H1 (cell line): ENCODE measurements at regions not wholly inside any gene's neighbourhood (a gene's known extent, or its start where the extent isn't known, plus 50 kb on each side); places are given as distances from the start of the nearest gene placed in this dataset.

Experiments
- CTCF ChIA-PET: fragments of 300-600 bp; sonication (Branson Sonifier 250); formaldehyde crosslinking; loops from one replicate; lab custom pipeline; 2021; ENCODE audit not compliant: partially characterized antibody; lab: Charles Lee
- POLR2A ChIA-PET: fragments of 300-600 bp; sonication (Branson Sonifier 250); formaldehyde crosslinking; loops from one replicate; lab custom pipeline; 2021; ENCODE audit warnings: inconsistent platforms; ENCODE audit not compliant: partially characterized antibody; lab: Charles Lee
- DNase-seq, 2 experiments: peaks; one replicate each; pipeline versions ENCODE4 v3.0.0 to v3.0.0-alpha.2; 2010 to 2022; ENCODE audit warnings: low spot score in 2 of 2, low read depth in 1 of 2, mixed read lengths in 1 of 2
- FAIRE-seq: peaks from 2 replicates; lab custom pipeline; 2011; peaks lifted over from hg19 to GRCh38; lab: Jason Lieb, UNC
- H2AFZ ChIP-seq: 2 replicates; pipeline ENCODE4 v1.8.1; 2012; ENCODE audit warnings: low read length, inconsistent platforms
- H2AK5ac ChIP-seq: 2 replicates; pipeline ENCODE4 v1.6.1; 2013; ENCODE audit warnings: low read depth, low read length
- H2BK120ac ChIP-seq: replicated peaks from 2 replicates; pipeline ENCODE3; 2013; ENCODE audit warnings: low read depth, low read length, inconsistent platforms
- H2BK12ac ChIP-seq: 2 replicates; pipeline ENCODE4 v1.6.1; 2013; ENCODE audit warnings: low read depth, low read length
- H2BK15ac ChIP-seq: 2 replicates; pipeline ENCODE4 v1.6.1; 2013; ENCODE audit warnings: low read length
- H2BK20ac ChIP-seq: 2 replicates; pipeline ENCODE4 v1.6.1; 2013; ENCODE audit warnings: low read length
- H2BK5ac ChIP-seq: 2 replicates; pipeline ENCODE4 v1.6.1; 2013; ENCODE audit warnings: low read depth, low read length
- H3K14ac ChIP-seq: 2 replicates; pipeline ENCODE4 v1.6.1; 2013; ENCODE audit warnings: inconsistent platforms; ENCODE audit not compliant: insufficient read length
- H3K18ac ChIP-seq: 2 replicates; pipeline ENCODE4 v1.6.1; 2013; ENCODE audit warnings: low read length; ENCODE audit errors: extremely low read depth
- H3K23ac ChIP-seq: 2 replicates; pipeline ENCODE4 v1.6.1; 2013; ENCODE audit warnings: inconsistent platforms; ENCODE audit not compliant: insufficient read length
- H3K23me2 ChIP-seq: 2 replicates; pipeline ENCODE4 v1.6.1; 2013; ENCODE audit warnings: low read depth, low read length
- H3K27ac ChIP-seq: 2 replicates; pipeline ENCODE4 v1.6.1; 2011; ENCODE audit warnings: low read depth, low read length, inconsistent platforms
- H3K27me3 ChIP-seq, 4 experiments: replicated peaks in 1 of 4; 1 replicate in 1 of 4; 2 replicates in 3 of 4; pipeline versions ENCODE4 v1.6.1 to v1.8.1; 2011 to 2013; ENCODE audit warnings: low read length in 3 of 4, mild to moderate bottlenecking in 3 of 4, inconsistent platforms in 2 of 4, mixed read lengths in 2 of 4, moderate library complexity in 1 of 4; ENCODE audit not compliant: control insufficient read depth in 3 of 4, insufficient read depth in 3 of 4; ENCODE audit errors: extremely low read depth in 1 of 4
- H3K36me3 ChIP-seq, 4 experiments: 2 replicates each; pipeline versions ENCODE4 v1.6.1 to v1.8.1; 2011 to 2013; ENCODE audit warnings: mild to moderate bottlenecking in 4 of 4, low read length in 3 of 4, moderate library complexity in 2 of 4, control low read depth in 1 of 4, inconsistent platforms in 1 of 4; ENCODE audit not compliant: insufficient read depth in 4 of 4, control insufficient read depth in 2 of 4
- H3K4ac ChIP-seq: replicated peaks from 2 replicates; pipeline ENCODE3; 2013; ENCODE audit warnings: low read length, low read depth, mixed read lengths, inconsistent platforms; ENCODE audit not compliant: insufficient read length
- H3K4me1 ChIP-seq, 4 experiments: replicated peaks in 1 of 4; 1 replicate in 1 of 4; 2 replicates in 3 of 4; pipeline versions ENCODE4 v1.6.1 to v1.8.1; 2011 to 2013; ENCODE audit warnings: low read length in 3 of 4, inconsistent platforms in 2 of 4, mixed read lengths in 1 of 4; ENCODE audit not compliant: insufficient read depth in 4 of 4, control insufficient read depth in 3 of 4
- H3K4me2 ChIP-seq, 2 experiments: 2 replicates each; pipeline versions ENCODE4 v1.6.1 to v1.8.1; 2011 to 2013; ENCODE audit warnings: low read depth in 2 of 2, low read length in 2 of 2, control low read depth in 1 of 2, inconsistent platforms in 1 of 2, mild to moderate bottlenecking in 1 of 2; ENCODE audit not compliant: insufficient read depth in 1 of 2
- H3K4me3 ChIP-seq, 4 experiments: fragments of 200-600, 300-600 bp in 1 of 4; sonication (generic), shearing (Covaris generic), sonication (Bioruptor Twin) in 1 of 4; 2 replicates each; pipeline versions ENCODE4 v1.5.1 to v1.8.1; 2011 to 2016; ENCODE audit warnings: low read length in 4 of 4, low read depth in 3 of 4, control low read depth in 2 of 4, inconsistent platforms in 2 of 4, mild to moderate bottlenecking in 2 of 4, mixed read lengths in 1 of 4, moderate library complexity in 1 of 4; ENCODE audit not compliant: insufficient read depth in 2 of 4; ENCODE audit errors: extremely low read depth in 1 of 4
- H3K56ac ChIP-seq: replicated peaks from 2 replicates; pipeline ENCODE3; 2013; ENCODE audit warnings: low read depth, mild to moderate bottlenecking, mixed read lengths, low read length, inconsistent platforms; ENCODE audit not compliant: insufficient read length
- H3K79me1 ChIP-seq: 2 replicates; pipeline ENCODE4 v1.6.1; 2013; ENCODE audit warnings: low read depth, low read length, control low read depth
- H3K79me2 ChIP-seq, 2 experiments: 2 replicates each; pipeline versions ENCODE4 v1.6.1 to v1.8.1; 2012 to 2013; ENCODE audit warnings: low read length in 2 of 2, mild to moderate bottlenecking in 2 of 2, inconsistent platforms in 1 of 2; ENCODE audit not compliant: insufficient read depth in 2 of 2, control insufficient read depth in 1 of 2
- H3K9ac ChIP-seq, 4 experiments: replicated peaks in 1 of 4; 1 replicate in 1 of 4; 2 replicates in 3 of 4; pipeline versions ENCODE4 v1.6.1 to v1.8.1; 2011 to 2013; ENCODE audit warnings: low read depth in 3 of 4, low read length in 3 of 4, control low read depth in 2 of 4, mild to moderate bottlenecking in 2 of 4, moderate library complexity in 2 of 4, inconsistent platforms in 1 of 4; ENCODE audit errors: extremely low read depth in 1 of 4
- H3K9me3 ChIP-seq, 2 experiments: 2 replicates each; pipeline versions ENCODE4 v1.6.1 to v1.8.1; 2012 to 2013; ENCODE audit warnings: mild to moderate bottlenecking in 2 of 2, moderate library complexity in 2 of 2, control low read depth in 1 of 2, inconsistent platforms in 1 of 2, low read depth in 1 of 2, low read length in 1 of 2, mixed read lengths in 1 of 2; ENCODE audit not compliant: insufficient read depth in 2 of 2
- H4K20me1 ChIP-seq, 2 experiments: replicated peaks in 1 of 2; 2 replicates each; pipeline versions ENCODE3 to v1.8.1; 2011 to 2013; ENCODE audit warnings: inconsistent platforms in 2 of 2, low read length in 2 of 2, mild to moderate bottlenecking in 1 of 2; ENCODE audit not compliant: insufficient read depth in 2 of 2, control insufficient read depth in 1 of 2
- H4K5ac ChIP-seq: 2 replicates; pipeline ENCODE4 v1.6.1; 2013; ENCODE audit warnings: low read length, low read depth, mixed read lengths, inconsistent platforms; ENCODE audit not compliant: insufficient read length
- H4K8ac ChIP-seq: 2 replicates; pipeline ENCODE4 v1.8.0; 2013; ENCODE audit warnings: mild to moderate bottlenecking, moderate library complexity, low read length, inconsistent platforms; ENCODE audit not compliant: insufficient read depth; ENCODE audit errors: extremely low read depth
- H4K91ac ChIP-seq: replicated peaks from 2 replicates; pipeline ENCODE3; 2013; ENCODE audit warnings: low read length, mixed read lengths, inconsistent platforms; ENCODE audit not compliant: insufficient read length
- CEBPB ChIP-seq: IDR thresholded peaks from 2 replicates; pipeline ENCODE4 v1.6.1; 2012; ENCODE audit warnings: low read depth, low read length
- CTBP2 ChIP-seq: IDR thresholded peaks from 2 replicates; pipeline ENCODE4 v1.7.0; 2011; ENCODE audit warnings: borderline replicate concordance, mild to moderate bottlenecking, moderate library complexity, mixed read lengths, low read length; ENCODE audit not compliant: insufficient read depth, insufficient read length
- FOSL1 ChIP-seq: IDR thresholded peaks from 2 replicates; pipeline ENCODE4 v1.6.1; 2011; ENCODE audit warnings: mild to moderate bottlenecking, low read depth, low read length, moderate library complexity; ENCODE audit not compliant: insufficient read depth
- WGBS, 2 experiments: shearing (Covaris generic) in 1 of 2; methylation state at CpG; one replicate each; pipeline versions ENCODE4 v1.1.6 to v1.1.7; 2013 to 2015; ENCODE audit warnings: low lambda C conversion rate in 2 of 2, mixed read lengths in 2 of 2, inconsistent platforms in 1 of 2, low coverage in 1 of 2, missing lambda C conversion rate in 1 of 2; ENCODE audit not compliant: insufficient replicate concordance in 2 of 2, insufficient coverage in 1 of 2, insufficient read length in 1 of 2; ENCODE audit errors: extremely low coverage in 1 of 2, missing lambda C conversion rate in 1 of 2; 5-methylcytosine and 5-hydroxymethylcytosine counted together
- TF ChIP-seq, protein P1 (sequence below): IDR thresholded peaks from 2 replicates; pipeline ENCODE4 v1.6.1; 2011; ENCODE audit warnings: low read depth, mild to moderate bottlenecking, low read length; ENCODE audit not compliant: insufficient read depth

DNA sequence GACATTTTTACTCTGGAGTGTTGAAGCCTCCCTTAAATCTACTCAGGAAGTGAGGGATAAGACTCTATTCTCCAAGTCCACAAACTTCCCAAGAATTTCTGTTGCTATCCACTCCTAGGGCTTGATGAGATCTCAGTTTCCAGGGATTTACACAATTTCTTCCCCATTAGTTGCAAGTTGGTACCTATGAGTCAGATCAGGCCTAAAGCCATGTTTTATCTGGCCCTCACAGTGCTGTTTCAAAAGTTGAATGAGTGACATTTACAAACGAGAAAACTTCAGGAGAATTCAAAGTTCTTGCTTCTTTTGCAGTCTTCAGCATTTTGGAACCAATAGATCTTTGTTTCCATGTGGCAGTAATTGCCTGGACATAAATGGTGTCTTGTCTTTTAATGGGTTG is 156.4 kb upstream of the SYT10 start:
- H4K5ac ChIP-seq = no peak overlapping the region
- no peak overlapping the region for H3K4ac ChIP-seq
- no peak overlapping the region for H2BK12ac ChIP-seq
- H3K4me3 ChIP-seq = no peak overlapping the region
- no peak overlapping the region; the same call in 1 of the 2 replicates for H3K18ac ChIP-seq
- H2AFZ ChIP-seq = no peak overlapping the region
- H2BK20ac ChIP-seq = no peak overlapping the region
- H2BK5ac ChIP-seq = no peak overlapping the region
- H3K4me2 ChIP-seq = no peak overlapping the region
- DNase-seq (no peak), FAIRE-seq (no peak)
- H3K4me1 ChIP-seq = peaks cover 0 to 3% (median 0%) of the 10 kb centered on the region in 4 experiments; a peak in 2 of 7 replicates
- H3K14ac ChIP-seq = no peak overlapping the region
- H3K9me3 ChIP-seq = no peaks in the 10 kb centered on the region
- H3K79me1 ChIP-seq = no peaks in the 10 kb centered on the region
- no peaks in the 10 kb centered on the region for H3K79me2 ChIP-seq
- no peak overlapping the region for H2BK15ac ChIP-seq
- no peak overlapping the region for H3K23ac ChIP-seq
- no peak overlapping the region for H4K8ac ChIP-seq
- 94% methylated on average over 1 of the region's 1 CpG; no CpG with 5 or more reads in 1 of the 2 experiments for WGBS, 2 experiments
- no peak overlapping the region for H2AK5ac ChIP-seq
- ChIA-PET CTCF (interaction anchor here (1.0 kb wide), 1 partner anchor 10 kb away, joined by 4 read pairs; no protein-coding TSS in a partner anchor), POLR2A (interaction anchor here (1.4 kb wide), 1 partner anchor 8 kb away, joined by 3 read pairs; no protein-coding TSS in a partner anchor)
- H3K36me3 ChIP-seq = no peaks in the 10 kb centered on the region
- H4K91ac ChIP-seq = no peak overlapping the region
- no peak overlapping the region for H2BK120ac ChIP-seq
- H3K9ac ChIP-seq = no peak overlapping the region
- no peaks in the 10 kb centered on the region; a peak in 1 of 7 replicates for H3K27me3 ChIP-seq
- H3K56ac ChIP-seq = no peak overlapping the region
- H3K27ac ChIP-seq = no peak overlapping the region
- no peaks in the 10 kb centered on the region for H4K20me1 ChIP-seq
- no peaks in the 10 kb centered on the region; the same call in 1 of the 2 replicates for H3K23me2 ChIP-seq
- TF ChIP-seq, protein P1, sequence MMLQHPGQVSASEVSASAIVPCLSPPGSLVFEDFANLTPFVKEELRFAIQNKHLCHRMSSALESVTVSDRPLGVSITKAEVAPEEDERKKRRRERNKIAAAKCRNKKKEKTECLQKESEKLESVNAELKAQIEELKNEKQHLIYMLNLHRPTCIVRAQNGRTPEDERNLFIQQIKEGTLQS = no peak
- no peak for TF ChIP-seq FOSL1
- no peak for TF ChIP-seq CTBP2
- TF ChIP-seq CEBPB = no peak
